A549 (cell line): ENCODE measurements at regions not wholly inside any gene's neighbourhood (a gene's known extent, or its start where the extent isn't known, plus 50 kb on each side); places are given as distances from the start of the nearest gene placed in this dataset.

Experiments
- ATAC-seq, 2 experiments: fragments of 200-7000 bp in 1 of 2; fragments of >200 bp in 1 of 2; cut with Nextera tagmentation in 1 of 2; cut with Tn5 transposase in 1 of 2; 3 replicates each; pipeline versions ENCODE4 v1.8.0 to v1.9.1; 2018 to 2020; ENCODE audit warnings: mild to moderate bottlenecking in 1 of 2, moderate library complexity in 1 of 2
- CTCF ChIA-PET: fragments of 300-600 bp; sonication (Branson Sonifier 250); formaldehyde crosslinking; extraction: SDS; loops from one replicate; lab custom pipeline; 2021; ENCODE audit warnings: antibody characterized with exemption, inconsistent platforms; lab: Yijun Ruan, JAX
- POLR2A ChIA-PET: fragments of 350-600 bp; formaldehyde crosslinking; extraction: SDS; loops from one replicate; lab custom pipeline; 2021; ENCODE audit warnings: antibody characterized with exemption, inconsistent platforms; lab: Yijun Ruan, JAX
- DNase-seq, 2 experiments: peaks; one replicate each; pipeline versions ENCODE4 v3.0.0 to v3.0.0-alpha.2; 2011 to 2016; ENCODE audit warnings: low read depth in 1 of 2, low spot score in 1 of 2
- FAIRE-seq: peaks from 2 replicates; lab custom pipeline; 2011; peaks lifted over from hg19 to GRCh38; lab: Jason Lieb, UNC
- H3K27ac ChIP-seq, 2 experiments: fragments of >200 bp; sonication (Bioruptor Twin); formaldehyde crosslinking; 3 replicates each; pipeline ENCODE4 v1.5.1; 2016 to 2017
- H3K4me1 ChIP-seq: fragments of >200 bp; sonication (Bioruptor Twin); formaldehyde crosslinking; 3 replicates; pipeline ENCODE4 v1.6.1; 2016
- H3K4me2 ChIP-seq: fragments of >200 bp; sonication (Bioruptor Twin); formaldehyde crosslinking; 3 replicates; pipeline ENCODE4 v1.6.1; 2016
- H3K4me3 ChIP-seq: fragments of >200 bp; sonication (Bioruptor Twin); formaldehyde crosslinking; 3 replicates; pipeline ENCODE4 v1.5.1; 2016
- H3K9me3 ChIP-seq: fragments of >200 bp; sonication (Bioruptor Twin); formaldehyde crosslinking; 3 replicates; pipeline ENCODE4 v1.6.1; 2016
- BHLHE40 ChIP-seq: IDR thresholded peaks from 2 replicates; pipeline ENCODE4 v1.6.1; 2012; ENCODE audit warnings: low read depth, low read length, inconsistent platforms
- CBX8 ChIP-seq: fragments of 200-600 bp; sonication (generic); IDR thresholded peaks from 2 replicates; pipeline ENCODE4 v1.6.1; 2016
- CEBPB ChIP-seq, 2 experiments: fragments of >200 bp in 1 of 2; sonication (Bioruptor Twin) in 1 of 2; formaldehyde crosslinking in 1 of 2; IDR thresholded peaks; 2 replicates each; pipeline ENCODE4 v1.6.1; 2012 to 2016
- CHD4 ChIP-seq: fragments of 200-600 bp; sonication (generic); IDR thresholded peaks from 2 replicates; pipeline ENCODE4 v1.6.1; 2016; ENCODE audit warnings: antibody characterized with exemption, mild to moderate bottlenecking, borderline replicate concordance
- EHMT2 ChIP-seq: fragments of 200-600 bp; sonication (generic); IDR thresholded peaks from 2 replicates; pipeline ENCODE4 v1.6.1; 2016; ENCODE audit warnings: antibody characterized with exemption, low read depth, mild to moderate bottlenecking, moderate library complexity
- ESRRA ChIP-seq: fragments of 150-350 bp; IDR thresholded peaks from 2 replicates; pipeline ENCODE4 v1.6.1; 2014; ENCODE audit warnings: mild to moderate bottlenecking, low read length, borderline replicate concordance
- HEYL ChIP-seq: fragments of 250-450 bp; sonication (Bioruptor Pico); IDR thresholded peaks from 2 replicates; pipeline ENCODE4 v1.8.0; 2021; ENCODE audit warnings: mild to moderate bottlenecking, moderate library complexity
- HOXA7 ChIP-seq: fragments of 250-450 bp; sonication (Bioruptor Pico); IDR thresholded peaks from 2 replicates; pipeline ENCODE4 v1.5.0; 2020; ENCODE audit warnings: mild to moderate bottlenecking, moderate library complexity
- JUN ChIP-seq, 2 experiments: fragments of >200 bp; sonication (Bioruptor Twin); formaldehyde crosslinking; IDR thresholded peaks; 2 replicates in 1 of 2; 3 replicates in 1 of 2; pipeline ENCODE4 v1.6.1; 2016 to 2017
- JUNB ChIP-seq: fragments of >200 bp; sonication (Bioruptor Twin); formaldehyde crosslinking; IDR thresholded peaks from 2 replicates; pipeline ENCODE4 v1.6.1; 2016
- MYC ChIP-seq: IDR thresholded peaks from 2 replicates; pipeline ENCODE4 v1.6.1; 2012; ENCODE audit warnings: mild to moderate bottlenecking, inconsistent platforms, low read length, improper control_type of control experiment, borderline replicate concordance
- NPAS2 ChIP-seq: fragments of 250-450 bp; sonication (Bioruptor Pico); IDR thresholded peaks from 2 replicates; pipeline ENCODE4 v1.8.0; 2022; ENCODE audit warnings: mild to moderate bottlenecking, moderate library complexity, borderline replicate concordance
- NR3C1 ChIP-seq: fragments of >200 bp; sonication (Bioruptor Twin); formaldehyde crosslinking; IDR thresholded peaks from 3 replicates; pipeline ENCODE4 v1.6.1; 2017
- POLR2AphosphoS2 ChIP-seq: conservative IDR thresholded peaks from 2 replicates; pipeline ENCODE4 v1.6.1; 2012; ENCODE audit warnings: low read length, improper control_type of control experiment, inconsistent platforms
- RAD21 ChIP-seq, 2 experiments: fragments of >200 bp in 1 of 2; sonication (Bioruptor Twin) in 1 of 2; formaldehyde crosslinking in 1 of 2; IDR thresholded peaks in 1 of 2; conservative IDR thresholded peaks in 1 of 2; 2 replicates in 1 of 2; 3 replicates in 1 of 2; pipeline ENCODE4 v1.6.1; 2012 to 2018; ENCODE audit warnings: inconsistent platforms in 1 of 2
- RNF2 ChIP-seq: fragments of 200-600 bp; sonication (generic); IDR thresholded peaks from 2 replicates; pipeline ENCODE4 v1.6.1; 2016; ENCODE audit warnings: low read depth, mild to moderate bottlenecking, antibody characterized with exemption, moderate library complexity, borderline replicate concordance
- SMC3 ChIP-seq: fragments of >200 bp; sonication (Bioruptor Twin); formaldehyde crosslinking; IDR thresholded peaks from 3 replicates; pipeline ENCODE4 v1.6.1; 2018; ENCODE audit warnings: inconsistent platforms
- SREBF2 ChIP-seq: fragments of 450-650 bp; IDR thresholded peaks from 2 replicates; pipeline ENCODE4 v1.6.1; 2014; ENCODE audit warnings: mild to moderate bottlenecking, moderate library complexity
- TFCP2L1 ChIP-seq: fragments of 250-450 bp; sonication (Bioruptor Pico); IDR thresholded peaks from 2 replicates; pipeline ENCODE4 v1.5.0; 2021; ENCODE audit warnings: mild to moderate bottlenecking
- ZC3H11A ChIP-seq: fragments of 450-650 bp; IDR thresholded peaks from 2 replicates; pipeline ENCODE4 v1.6.1; 2014; ENCODE audit warnings: antibody characterized with exemption, mild to moderate bottlenecking
- ZFP36 ChIP-seq: fragments of 450-650 bp; IDR thresholded peaks from 2 replicates; pipeline ENCODE4 v1.6.1; 2014; ENCODE audit warnings: borderline replicate concordance; ENCODE audit not compliant: partially characterized antibody
- WGBS: methylation state at CpG from one replicate; pipeline ENCODE4 v1.1.6; 2017; ENCODE audit errors: missing lambda C conversion rate; 5-methylcytosine and 5-hydroxymethylcytosine counted together
- TF ChIP-seq, protein P1 (sequence below): fragments of 250-450 bp; sonication (Bioruptor Pico); IDR thresholded peaks from 2 replicates; pipeline ENCODE4 v1.5.0; 2021; ENCODE audit warnings: mild to moderate bottlenecking, moderate library complexity, borderline replicate concordance
- TF ChIP-seq, protein P2 (sequence below): fragments of 150-350 bp; IDR thresholded peaks from 2 replicates; pipeline ENCODE4 v1.6.1; 2014; ENCODE audit warnings: low read depth, mild to moderate bottlenecking, low read length
- TF ChIP-seq, protein P3 (sequence below): IDR thresholded peaks from 2 replicates; pipeline ENCODE4 v1.6.1; 2012
- TF ChIP-seq, protein P4 (sequence below): fragments of >200 bp; sonication (Bioruptor Twin); formaldehyde crosslinking; IDR thresholded peaks from 2 replicates; pipeline ENCODE4 v1.6.1; 2016

DNA sequence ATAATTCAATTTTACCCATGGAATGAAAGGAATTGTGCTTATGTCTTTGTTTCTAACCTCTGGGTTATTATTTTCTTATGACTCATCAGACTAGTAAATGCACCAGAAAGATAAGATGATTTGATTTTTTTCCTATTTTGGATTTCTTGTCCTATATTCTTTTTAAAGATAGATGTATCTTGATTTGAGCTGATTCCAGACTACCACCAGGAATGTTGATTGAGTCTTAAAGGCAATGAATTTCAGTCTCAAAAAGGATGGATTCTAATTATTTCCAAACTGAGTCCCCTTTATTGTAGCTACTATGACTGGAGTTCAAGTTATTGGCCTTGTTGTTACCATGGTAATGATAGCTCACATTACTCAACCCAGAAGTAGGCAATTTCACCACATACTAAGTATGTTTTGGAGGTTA lies 95.8 kb upstream of the RGS4 start (continued):
- TF ChIP-seq, protein P1, sequence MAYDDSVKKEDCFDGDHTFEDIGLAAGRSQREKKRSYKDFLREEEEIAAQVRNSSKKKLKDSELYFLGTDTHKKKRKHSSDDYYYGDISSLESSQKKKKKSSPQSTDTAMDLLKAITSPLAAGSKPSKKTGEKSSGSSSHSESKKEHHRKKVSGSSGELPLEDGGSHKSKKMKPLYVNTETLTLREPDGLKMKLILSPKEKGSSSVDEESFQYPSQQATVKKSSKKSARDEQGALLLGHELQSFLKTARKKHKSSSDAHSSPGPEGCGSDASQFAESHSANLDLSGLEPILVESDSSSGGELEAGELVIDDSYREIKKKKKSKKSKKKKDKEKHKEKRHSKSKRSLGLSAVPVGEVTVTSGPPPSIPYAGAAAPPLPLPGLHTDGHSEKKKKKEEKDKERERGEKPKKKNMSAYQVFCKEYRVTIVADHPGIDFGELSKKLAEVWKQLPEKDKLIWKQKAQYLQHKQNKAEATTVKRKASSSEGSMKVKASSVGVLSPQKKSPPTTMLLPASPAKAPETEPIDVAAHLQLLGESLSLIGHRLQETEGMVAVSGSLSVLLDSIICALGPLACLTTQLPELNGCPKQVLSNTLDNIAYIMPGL (CRISPR knock-in tag), result no peak
- TF ChIP-seq POLR2AphosphoS2 (no peak), JUNB (no peak)

DNA sequence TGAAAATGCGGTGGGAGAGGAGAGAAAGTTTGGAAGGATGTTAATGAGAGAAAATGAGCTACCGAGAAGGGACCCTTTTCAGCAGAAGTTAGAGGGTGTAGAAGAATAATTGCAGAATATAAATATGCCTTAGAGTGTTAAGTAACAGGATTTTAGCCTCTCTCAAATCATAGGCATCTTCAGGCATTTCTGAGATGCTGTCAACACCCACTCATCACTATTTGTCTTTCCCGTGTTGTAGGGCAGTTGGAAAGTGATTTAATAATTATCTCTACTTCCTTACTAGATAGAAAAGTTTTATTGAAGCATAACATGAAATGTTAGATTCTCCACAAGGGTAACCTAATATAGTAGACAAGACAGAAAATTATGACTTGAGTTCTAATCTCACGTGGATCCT lies 96.4 kb upstream of the RGS4 start:
- CTCF ChIA-PET, result no interaction called here
- DNase-seq, result no peak
- TF ChIP-seq JUN (IDR thresholded peaks at IDR 0.05) (no peak), CBX8 (no peak), ESRRA (no peak), HEYL (no peak), CHD4 (no peak), RAD21 (conservative IDR thresholded peaks at IDR 0.05 in 1 of 2, IDR thresholded peaks at IDR 0.05 in 1 of 2) (no peak), RNF2 (no peak), ZFP36 (no peak), CEBPB (IDR thresholded peaks at IDR 0.05) (no peak), SREBF2 (no peak)
- TF ChIP-seq, protein P2, sequence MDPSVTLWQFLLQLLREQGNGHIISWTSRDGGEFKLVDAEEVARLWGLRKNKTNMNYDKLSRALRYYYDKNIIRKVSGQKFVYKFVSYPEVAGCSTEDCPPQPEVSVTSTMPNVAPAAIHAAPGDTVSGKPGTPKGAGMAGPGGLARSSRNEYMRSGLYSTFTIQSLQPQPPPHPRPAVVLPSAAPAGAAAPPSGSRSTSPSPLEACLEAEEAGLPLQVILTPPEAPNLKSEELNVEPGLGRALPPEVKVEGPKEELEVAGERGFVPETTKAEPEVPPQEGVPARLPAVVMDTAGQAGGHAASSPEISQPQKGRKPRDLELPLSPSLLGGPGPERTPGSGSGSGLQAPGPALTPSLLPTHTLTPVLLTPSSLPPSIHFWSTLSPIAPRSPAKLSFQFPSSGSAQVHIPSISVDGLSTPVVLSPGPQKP, result no peak
- TF ChIP-seq, protein P3, sequence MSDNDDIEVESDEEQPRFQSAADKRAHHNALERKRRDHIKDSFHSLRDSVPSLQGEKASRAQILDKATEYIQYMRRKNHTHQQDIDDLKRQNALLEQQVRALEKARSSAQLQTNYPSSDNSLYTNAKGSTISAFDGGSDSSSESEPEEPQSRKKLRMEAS, result no peak
- TF ChIP-seq, protein P1 (CRISPR knock-in tag), result no peak
- no peak overlapping the region for H3K27ac ChIP-seq
- no peak for FAIRE-seq
- H3K9me3 ChIP-seq, result no peaks in the 10 kb centered on the region
- H3K4me1 ChIP-seq, result no peaks in the 10 kb centered on the region
- 5% methylated on average over 4 of the region's 4 CpGs for WGBS
- ATAC-seq, result no peak
- POLR2A ChIA-PET, result no interaction called here
- H3K4me2 ChIP-seq, result no peak overlapping the region
- H3K4me3 ChIP-seq, result no peak overlapping the region

DNA sequence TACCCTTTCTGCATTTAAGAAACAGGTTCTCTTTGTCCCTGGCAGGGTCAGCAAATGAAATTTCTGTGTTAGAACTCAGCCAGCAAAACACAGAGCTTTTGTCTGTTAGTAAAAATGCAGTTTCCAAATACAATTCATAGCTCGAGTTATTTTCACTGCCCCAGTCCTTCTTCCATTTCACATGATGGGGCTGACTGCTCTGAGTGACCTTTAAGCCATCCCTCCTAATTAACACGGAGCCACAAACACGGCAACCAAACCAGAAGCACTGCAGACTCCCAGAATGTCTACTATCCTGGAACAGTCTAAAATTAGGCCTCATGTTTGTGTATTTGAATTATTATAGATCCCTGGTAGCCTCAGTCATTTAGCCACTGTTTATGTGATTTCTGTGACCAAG lies 99.1 kb upstream of the RGS4 start:
- no peak for DNase-seq
- FAIRE-seq, result no peak
- no peak for ATAC-seq
- Histone ChIP-seq H3K27ac (no peak overlapping the region), H3K9me3 (no peaks in the 10 kb centered on the region), H3K4me1 (no peaks in the 10 kb centered on the region), H3K4me2 (no peak overlapping the region), H3K4me3 (no peak overlapping the region)
- ChIA-PET CTCF (no interaction called here), POLR2A (no interaction called here)
- TF ChIP-seq CHD4 (no peak), NPAS2 (CRISPR knock-in tag) (no peak), CBX8 (no peak), SMC3 (no peak), EHMT2 (no peak), ZC3H11A (no peak), TFCP2L1 (no peak), NR3C1 (no peak), MYC (no peak), BHLHE40 (no peak), HOXA7 (no peak)
- TF ChIP-seq, protein P1 (CRISPR knock-in tag), result no peak
- TF ChIP-seq, protein P3, result no peak
- TF ChIP-seq, protein P2, result no peak
- TF ChIP-seq, protein P4, sequence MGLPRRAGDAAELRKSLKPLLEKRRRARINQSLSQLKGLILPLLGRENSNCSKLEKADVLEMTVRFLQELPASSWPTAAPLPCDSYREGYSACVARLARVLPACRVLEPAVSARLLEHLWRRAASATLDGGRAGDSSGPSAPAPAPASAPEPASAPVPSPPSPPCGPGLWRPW, result no peak
- 0% methylated on average over 3 of the region's 3 CpGs for WGBS
